Ecto neural progenitor cell (in vitro differentiated cells): ENCODE measurements at regions not wholly inside any gene's neighbourhood (a gene's known extent, or its start where the extent isn't known, plus 50 kb on each side); places are given as distances from the start of the nearest gene placed in this dataset.
"Not testable (repeated sequence)": the region's sequence is repeated elsewhere in the genome, so short reads cannot be mapped to it uniquely, and the experiment has no call there.

Source experiments
- DNase-seq: peaks from one replicate; pipeline ENCODE4 v3.0.0-alpha.2; 2018; ENCODE audit warnings: low spot score

GRCh38 chr18:56443166-56443907, 195.1 kb downstream of the TXNL1 start:
- no peak for DNase-seq

GRCh38 chr18:56438480-56438879, 199.9 kb downstream of the TXNL1 start:
- not testable (repeated sequence) for DNase-seq

- no peak for DNase-seq
These were observed 201.7 kb downstream of the TXNL1 start for GRCh38 chr18:56436651-56437050.

GRCh38 chr18:56433919-56434318, 204.5 kb downstream of the TXNL1 start:
- DNase-seq, result no peak

- DNase-seq, result no peak
These were observed 206.8 kb downstream of the TXNL1 start for GRCh38 chr18:56431551-56431950.

- no peak for DNase-seq
These were observed 214.8 kb downstream of the TXNL1 start for GRCh38 chr18:56423626-56424025.

- DNase-seq, result no peak
These were observed 216.7 kb downstream of the TXNL1 start for GRCh38 chr18:56421647-56422046.

GRCh38 chr18:56420868-56421267, 217.5 kb downstream of the TXNL1 start:
- DNase-seq, result not testable (repeated sequence)

GRCh38 chr18:56414357-56414756, 224.0 kb downstream of the TXNL1 start:
- no peak for DNase-seq

GRCh38 chr18:56413862-56414261, 224.5 kb downstream of the TXNL1 start:
- no peak for DNase-seq

- DNase-seq, result no peak
These were observed 225.4 kb downstream of the TXNL1 start for GRCh38 chr18:56412951-56413350.

GRCh38 chr18:56409736-56410135, 228.7 kb downstream of the TXNL1 start:
- DNase-seq, result no peak

- no peak for DNase-seq
These were observed 230.7 kb downstream of the TXNL1 start for GRCh38 chr18:56407646-56408180.

- no peak for DNase-seq
These were observed 235.4 kb downstream of the TXNL1 start for GRCh38 chr18:56402872-56403516.

GRCh38 chr18:56393870-56394269, 244.5 kb downstream of the TXNL1 start:
- DNase-seq, result no peak

GRCh38 chr18:56391931-56392590, 246.3 kb downstream of the TXNL1 start:
- no peak for DNase-seq

- no peak for DNase-seq
These were observed 247.8 kb downstream of the TXNL1 start for GRCh38 chr18:56390626-56391025.

- DNase-seq, result no peak
These were observed 249.2 kb downstream of the TXNL1 start for GRCh38 chr18:56389190-56389589.

GRCh38 chr18:56388571-56388970, 249.8 kb downstream of the TXNL1 start:
- no peak for DNase-seq

- no peak for DNase-seq
These were observed 251.5 kb downstream of the TXNL1 start for GRCh38 chr18:56386856-56387255.

- DNase-seq, result no peak
These were observed 255.0 kb downstream of the TXNL1 start for GRCh38 chr18:56383349-56383748.

GRCh38 chr18:56382541-56382940, 255.9 kb downstream of the TXNL1 start:
- no peak for DNase-seq

- DNase-seq, result no peak
These were observed 257.2 kb downstream of the TXNL1 start for GRCh38 chr18:56381196-56381595.
